ENCODE measurements at regions not wholly inside any gene's neighbourhood (a gene's known extent, or its start where the extent isn't known, plus 50 kb on each side); places are given as distances from the start of the nearest gene placed in this dataset.

GRCh38 chr3:73762855-73763254 lies 138.1 kb upstream of the PDZRN3 start:
- DNase-seq (ENCODE audit: low spot score) = no peak

- DNase-seq (ENCODE audit: low spot score) = no peak
Observed at GRCh38 chr3:73759297-73759711, 134.6 kb upstream of the PDZRN3 start.

- DNase-seq (ENCODE audit: low spot score) = no peak
Observed at GRCh38 chr3:73757536-73757935, 132.8 kb upstream of the PDZRN3 start.

- no peak for DNase-seq (ENCODE audit: low spot score)
Observed at GRCh38 chr3:73753985-73754384, 129.2 kb upstream of the PDZRN3 start.

- no peak for DNase-seq (ENCODE audit: low spot score)
Observed at GRCh38 chr3:73752338-73752737, 127.6 kb upstream of the PDZRN3 start.

- DNase-seq (ENCODE audit: low spot score) = no peak
Observed at GRCh38 chr3:73746623-73747022, 121.9 kb upstream of the PDZRN3 start.

GRCh38 chr3:73745526-73746191 lies 120.9 kb upstream of the PDZRN3 start:
- DNase-seq (ENCODE audit: low spot score) = no peak

- no peak for DNase-seq (ENCODE audit: low spot score)
Observed at GRCh38 chr3:73743551-73743950, 118.8 kb upstream of the PDZRN3 start.

- no peak for DNase-seq (ENCODE audit: low spot score)
Observed at GRCh38 chr3:73739791-73740453, 115.2 kb upstream of the PDZRN3 start.

GRCh38 chr3:73738711-73739110 lies 114.0 kb upstream of the PDZRN3 start:
- DNase-seq (ENCODE audit: low spot score) = no peak

GRCh38 chr3:73734211-73735089 lies 109.7 kb upstream of the PDZRN3 start:
- no peak for DNase-seq (ENCODE audit: low spot score)

GRCh38 chr3:73733746-73734145 lies 109.0 kb upstream of the PDZRN3 start:
- DNase-seq (ENCODE audit: low spot score) = no peak

- DNase-seq (ENCODE audit: low spot score) = no peak
Observed at GRCh38 chr3:73729969-73730440, 105.3 kb upstream of the PDZRN3 start.

- DNase-seq (ENCODE audit: low spot score) = no peak
Observed at GRCh38 chr3:73727854-73728253, 103.1 kb upstream of the PDZRN3 start.

- DNase-seq (ENCODE audit: low spot score) = no peak
Observed at GRCh38 chr3:73727117-73727821, 102.5 kb upstream of the PDZRN3 start.

- no peak for DNase-seq (ENCODE audit: low spot score)
Observed at GRCh38 chr3:73723596-73723995, 98.9 kb upstream of the PDZRN3 start.

- no peak for DNase-seq (ENCODE audit: low spot score)
Observed at GRCh38 chr3:73719861-73720260, 95.1 kb upstream of the PDZRN3 start.

GRCh38 chr3:73719413-73719851 lies 94.7 kb upstream of the PDZRN3 start:
- DNase-seq (ENCODE audit: low spot score) = no peak

- no peak for DNase-seq (ENCODE audit: low spot score)
Observed at GRCh38 chr3:73718326-73719110, 93.8 kb upstream of the PDZRN3 start.

- no peak for DNase-seq (ENCODE audit: low spot score)
Observed at GRCh38 chr3:73716418-73716817, 91.7 kb upstream of the PDZRN3 start.

- no peak for DNase-seq (ENCODE audit: low spot score)
Observed at GRCh38 chr3:73710340-73710739, 85.6 kb upstream of the PDZRN3 start.

Measured in HT-29 (cell line).